GM12891 (cell line): ENCODE measurements at regions not wholly inside any gene's neighbourhood (a gene's known extent, or its start where the extent isn't known, plus 50 kb on each side); places are given as distances from the start of the nearest gene placed in this dataset.

Experiments
- PAX5 ChIP-seq: IDR thresholded peaks from 2 replicates; pipeline ENCODE4 v1.6.1; 2011; ENCODE audit warnings: low read length, moderate library complexity, mild to moderate bottlenecking; ENCODE audit not compliant: insufficient read depth, severe bottlenecking
- POLR2A ChIP-seq: IDR thresholded peaks from 2 replicates; pipeline ENCODE4 v1.6.1; 2011; ENCODE audit warnings: low read depth, low read length, control low read depth
- POLR2AphosphoS5 ChIP-seq: IDR thresholded peaks from 2 replicates; pipeline ENCODE4 v1.6.1; 2011; ENCODE audit warnings: low read depth, low read length, control low read depth
- POU2F2 ChIP-seq: IDR thresholded peaks from 2 replicates; pipeline ENCODE4 v1.6.1; 2011; ENCODE audit warnings: low read depth, mild to moderate bottlenecking, control low read depth, low read length, moderate library complexity
- SPI1 ChIP-seq: IDR thresholded peaks from 2 replicates; pipeline ENCODE4 v1.6.1; 2011; ENCODE audit warnings: low read depth, low read length, control low read depth
- TAF1 ChIP-seq: IDR thresholded peaks from 2 replicates; pipeline ENCODE4 v1.6.1; 2011; ENCODE audit warnings: low read depth, low read length, control low read depth

GRCh38 chr5:2471152-2471879 is 280.2 kb downstream of the IRX2 start:
- TF ChIP-seq POLR2A (no peak), POLR2AphosphoS5 (no peak), TAF1 (no peak), PAX5 (no peak), SPI1 (no peak), POU2F2 (no peak)
